GM18873 (cell line): ENCODE measurements at regions not wholly inside any gene's neighbourhood (a gene's known extent, or its start where the extent isn't known, plus 50 kb on each side); places are given as distances from the start of the nearest gene placed in this dataset.
"Not testable (repeated sequence)": the region's sequence is repeated elsewhere in the genome, so short reads cannot be mapped to it uniquely, and the experiment has no call there.

Experiments
- ATAC-seq: cut with Tn5 transposase; IDR thresholded peaks from one replicate; pipeline ENCODE4 v1.9.1; 2021; ENCODE audit warnings: mild to moderate bottlenecking, moderate library complexity, moderate number of reproducible peaks; ENCODE audit not compliant: unreplicated experiment, low FRiP score

DNA sequence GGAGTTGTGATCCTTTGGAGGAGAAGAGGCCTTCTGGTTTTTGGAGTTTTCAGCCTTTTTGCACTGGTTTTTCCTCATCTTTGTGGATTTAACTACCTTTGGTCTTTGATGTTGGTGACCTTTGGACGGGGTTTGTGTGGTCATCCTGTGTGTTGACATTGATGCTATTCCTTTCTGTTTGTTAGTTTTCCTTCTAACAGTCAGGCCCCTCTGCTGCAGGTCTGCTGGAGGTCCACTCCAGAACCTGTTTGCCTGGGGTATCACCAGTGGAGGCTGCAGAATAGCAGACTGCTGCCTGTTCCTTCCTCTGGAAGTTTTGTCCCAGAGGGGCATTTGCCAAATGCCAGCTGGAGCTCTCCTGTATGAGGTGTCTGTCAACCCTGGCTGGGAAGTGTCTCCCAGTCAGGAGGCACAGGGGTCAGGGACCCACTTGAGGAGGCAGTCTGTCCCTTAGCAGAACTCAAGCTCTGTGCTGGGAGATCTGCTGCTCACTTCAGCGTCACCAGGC lies 149.4 kb upstream of the G2E3 start:
- ATAC-seq, result not testable (repeated sequence)

DNA sequence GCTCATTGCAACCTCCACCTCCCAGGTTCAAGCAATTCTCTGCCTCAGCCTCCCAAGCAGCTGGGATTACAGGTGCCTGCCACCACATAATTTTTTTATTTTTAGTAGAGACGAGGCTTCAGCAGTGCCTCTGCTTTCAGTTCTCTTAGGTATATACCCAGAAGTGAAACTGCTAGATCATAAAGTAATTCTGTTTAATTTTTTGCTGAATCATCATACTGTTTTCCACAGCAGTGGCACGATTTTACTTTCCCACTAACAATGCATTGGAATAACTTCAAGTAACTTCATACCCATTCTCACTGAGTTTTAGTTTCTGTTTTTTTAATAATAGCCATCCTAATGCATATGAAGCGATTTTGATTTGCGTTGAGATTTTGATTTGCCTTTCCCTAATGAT lies 148.0 kb upstream of the G2E3 start:
- ATAC-seq, result no peak

DNA sequence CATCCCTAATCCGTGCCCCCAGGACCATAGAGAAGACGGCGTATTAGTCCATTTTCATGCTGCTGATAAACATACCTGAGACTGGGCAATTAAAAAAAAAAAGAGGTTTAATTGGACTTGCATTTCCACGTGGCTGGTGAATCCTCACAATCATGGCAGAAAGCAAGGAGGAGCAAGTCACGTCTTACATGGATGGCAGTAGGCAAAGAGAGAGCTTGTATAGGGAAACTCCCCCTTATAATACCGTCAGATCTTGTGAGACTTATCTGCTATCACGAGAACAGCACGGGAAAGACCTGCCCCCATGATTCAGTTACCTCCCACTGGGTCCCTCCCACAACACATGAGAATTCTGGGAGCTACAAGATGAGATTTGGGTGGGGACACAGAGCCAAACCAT lies 145.8 kb upstream of the G2E3 start:
- not testable (repeated sequence) for ATAC-seq

DNA sequence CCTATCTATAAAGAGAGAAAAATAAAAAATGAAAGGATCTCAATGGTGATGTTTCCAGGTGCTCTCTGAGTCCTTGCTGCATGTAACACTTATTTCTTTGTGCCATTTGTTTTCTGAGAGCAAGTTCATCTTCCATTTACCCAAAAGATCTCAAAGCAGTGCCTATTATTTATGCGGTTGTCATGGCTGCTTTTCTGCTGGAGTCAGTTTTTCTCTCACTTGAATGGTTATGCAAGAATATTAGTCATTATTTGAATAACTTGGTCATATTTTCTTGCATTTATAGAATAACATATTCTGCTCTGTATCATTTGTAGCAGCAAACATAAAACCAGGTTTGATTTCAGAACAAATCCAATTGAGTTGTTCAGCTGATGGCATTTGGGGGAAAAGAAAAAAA lies 141.8 kb upstream of the G2E3 start:
- no peak for ATAC-seq

DNA sequence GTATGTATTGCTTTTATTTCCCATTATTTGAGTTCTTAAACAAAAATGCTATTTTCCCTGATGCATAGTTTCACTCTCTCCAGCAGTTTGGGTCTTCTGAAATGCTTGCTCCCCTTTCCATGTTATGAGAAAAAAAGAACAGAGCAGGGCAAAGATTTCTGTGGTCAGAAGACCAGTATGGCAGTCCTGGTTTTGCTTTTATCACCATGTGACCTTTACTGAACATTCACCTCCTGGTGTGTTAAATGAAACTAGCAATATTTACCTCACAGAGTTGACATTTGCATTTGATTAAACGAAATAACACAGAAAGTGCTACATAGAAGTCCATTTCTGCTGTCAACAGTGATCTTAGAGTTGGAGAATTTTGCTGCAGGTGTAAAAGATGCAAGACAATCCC lies 141.0 kb upstream of the G2E3 start:
- ATAC-seq, result no peak

DNA sequence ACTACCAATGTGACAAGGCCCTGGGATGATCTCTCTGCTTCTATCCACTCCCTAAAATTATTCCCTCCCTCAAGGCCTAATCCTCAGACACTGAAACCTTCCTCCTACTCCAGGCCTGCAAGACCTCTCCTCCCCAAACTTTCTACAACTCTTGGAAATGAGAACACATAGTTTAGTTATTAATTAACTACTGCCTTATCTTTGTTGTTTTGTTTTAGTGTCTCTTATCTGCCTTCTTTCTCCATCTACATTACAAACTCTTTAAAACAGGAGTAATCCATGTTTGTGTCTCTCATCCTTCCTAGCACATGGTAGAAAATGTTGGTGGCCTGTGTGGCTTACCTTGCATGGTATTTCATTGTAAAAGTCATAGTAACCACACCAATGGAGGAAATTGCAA lies 139.9 kb upstream of the G2E3 start:
- no peak for ATAC-seq

DNA sequence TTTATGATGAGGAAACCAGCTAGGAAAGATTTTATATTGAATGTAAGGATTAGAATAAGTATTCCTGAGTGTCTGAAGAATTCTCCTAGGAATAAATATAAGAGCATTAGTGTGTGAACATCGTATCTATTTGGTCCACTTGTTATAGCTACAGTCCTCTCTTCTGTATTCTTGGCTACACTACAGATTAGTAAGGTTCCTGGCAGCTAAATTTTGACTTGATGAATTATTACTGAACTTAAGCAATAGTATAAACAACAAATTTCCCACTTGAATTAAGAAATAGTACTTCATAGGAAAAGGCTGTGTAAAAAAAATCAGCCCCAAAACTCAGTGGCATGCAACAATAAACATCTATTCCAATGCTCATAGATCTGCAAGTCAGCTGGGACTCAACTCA lies 138.4 kb upstream of the G2E3 start:
- no peak for ATAC-seq

DNA sequence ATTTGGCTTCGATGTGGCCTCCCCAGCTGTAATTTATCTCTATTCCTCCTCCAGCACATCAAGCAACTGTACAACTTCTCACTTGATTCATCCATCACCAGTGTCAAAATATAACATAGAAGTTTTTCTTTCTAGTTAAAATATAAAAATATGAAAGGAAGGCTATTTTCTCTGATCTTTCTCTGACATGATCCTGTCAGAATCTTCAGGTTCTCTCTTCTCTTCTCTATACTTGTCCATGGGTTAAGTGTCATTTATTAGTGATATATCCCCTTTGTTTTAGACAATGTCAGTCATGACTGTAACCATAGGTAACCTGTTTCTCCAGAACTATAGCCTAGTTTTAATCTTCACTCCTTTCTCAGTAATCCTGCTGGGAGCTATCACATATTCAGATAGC lies 132.5 kb upstream of the G2E3 start:
- no peak for ATAC-seq

DNA sequence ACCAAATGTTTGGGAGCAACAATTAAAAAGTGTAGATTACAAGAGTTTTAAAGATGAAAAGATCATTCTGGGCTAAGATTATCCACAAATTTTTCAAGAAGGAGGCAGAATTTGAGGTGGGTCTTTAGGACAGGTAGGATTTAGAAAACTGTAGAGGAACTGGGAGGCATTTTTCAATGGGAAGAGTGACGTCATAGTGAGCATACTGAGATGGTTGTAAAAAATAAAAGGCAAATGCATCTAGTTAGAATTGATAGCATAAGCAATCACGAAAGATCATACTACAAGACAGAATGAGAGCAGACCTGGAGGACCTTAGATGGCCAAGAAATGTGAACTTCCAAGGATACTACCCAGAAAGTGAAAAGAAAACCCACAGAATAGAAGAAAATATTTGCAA lies 131.6 kb upstream of the G2E3 start:
- ATAC-seq, result no peak

DNA sequence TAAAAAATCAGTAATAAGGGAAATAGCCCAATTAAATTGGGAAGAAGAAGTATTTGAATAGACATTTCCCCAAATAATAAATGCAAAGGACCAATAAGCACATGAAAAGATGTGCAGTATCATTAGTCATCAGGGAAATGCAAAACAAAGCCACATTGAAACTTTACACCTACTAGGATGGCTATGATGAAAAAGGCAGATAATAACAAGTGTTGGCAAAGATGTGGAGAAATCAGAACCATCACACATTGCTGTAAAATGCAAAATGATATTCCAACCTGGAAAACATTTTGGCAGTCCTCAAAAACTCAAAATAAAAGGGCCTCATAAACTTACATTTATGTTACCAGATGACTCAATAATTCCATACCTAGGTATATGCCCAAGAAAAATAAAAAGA lies 131.1 kb upstream of the G2E3 start:
- ATAC-seq, result no peak

DNA sequence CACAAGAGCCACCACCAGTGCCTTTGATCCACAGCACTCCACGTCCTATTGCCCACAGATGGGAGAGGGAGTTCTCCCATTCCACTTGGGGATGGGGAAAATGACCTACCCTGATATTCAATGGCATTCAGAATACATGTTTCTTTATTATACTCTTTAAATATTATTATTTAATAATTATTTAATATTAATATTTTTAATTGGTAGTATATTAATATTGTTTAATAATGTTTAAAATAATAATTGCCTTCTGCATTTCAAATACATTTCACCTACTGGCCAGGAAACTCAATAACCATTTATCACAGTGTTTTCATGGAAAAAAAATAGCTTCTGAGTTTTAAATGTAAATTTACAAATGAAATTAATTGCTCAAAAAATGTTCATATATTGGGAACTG lies 127.4 kb upstream of the G2E3 start:
- ATAC-seq, result no peak

DNA sequence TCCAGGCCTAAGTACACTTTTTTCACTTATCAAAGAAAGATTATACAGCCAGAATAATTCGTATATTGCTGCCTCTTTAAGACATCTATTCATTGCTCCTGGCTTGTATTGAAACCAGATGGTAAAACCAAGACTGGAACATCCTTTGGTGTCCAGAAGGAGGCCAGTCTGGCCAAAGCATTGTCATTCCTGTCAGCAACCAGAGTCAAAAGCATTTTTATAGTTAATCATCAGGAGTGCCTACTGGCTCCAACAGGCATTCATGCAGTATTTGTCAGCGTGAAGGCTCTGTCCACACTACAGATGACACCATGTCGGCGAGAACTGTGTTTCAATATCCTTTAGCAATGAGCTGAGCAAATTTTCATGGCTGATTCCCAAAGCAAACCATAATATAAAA lies 118.0 kb upstream of the G2E3 start:
- ATAC-seq, result no peak

DNA sequence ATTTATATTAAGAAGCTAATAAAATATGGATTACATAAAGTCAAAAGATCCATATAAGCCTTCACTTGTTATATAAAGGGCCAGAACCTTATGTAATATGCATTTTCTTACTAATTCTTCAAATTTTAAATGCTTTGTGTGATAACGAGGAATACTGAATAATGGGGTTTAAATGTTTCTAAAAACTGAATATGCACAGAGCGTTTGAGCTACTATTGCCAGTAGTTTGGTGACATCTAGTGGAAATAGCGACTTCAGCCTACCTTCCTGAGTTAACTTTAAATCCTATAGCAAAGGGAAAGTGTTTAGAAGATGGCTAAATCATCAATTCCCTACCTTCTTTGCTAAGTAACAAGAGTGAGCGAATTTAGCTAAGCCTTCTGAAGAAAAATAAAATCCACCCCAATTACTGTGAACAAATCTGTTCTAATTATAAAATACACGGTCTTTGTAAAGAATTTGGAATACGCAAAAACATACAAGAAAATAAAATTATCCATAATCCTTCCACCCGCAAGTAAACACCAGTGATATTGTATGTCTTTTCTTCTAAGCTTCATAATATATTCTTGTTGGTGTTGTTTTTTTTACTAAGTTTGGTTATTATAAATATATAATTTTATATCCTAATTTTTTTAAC lies 115.5 kb upstream of the G2E3 start:
- ATAC-seq, result no peak

DNA sequence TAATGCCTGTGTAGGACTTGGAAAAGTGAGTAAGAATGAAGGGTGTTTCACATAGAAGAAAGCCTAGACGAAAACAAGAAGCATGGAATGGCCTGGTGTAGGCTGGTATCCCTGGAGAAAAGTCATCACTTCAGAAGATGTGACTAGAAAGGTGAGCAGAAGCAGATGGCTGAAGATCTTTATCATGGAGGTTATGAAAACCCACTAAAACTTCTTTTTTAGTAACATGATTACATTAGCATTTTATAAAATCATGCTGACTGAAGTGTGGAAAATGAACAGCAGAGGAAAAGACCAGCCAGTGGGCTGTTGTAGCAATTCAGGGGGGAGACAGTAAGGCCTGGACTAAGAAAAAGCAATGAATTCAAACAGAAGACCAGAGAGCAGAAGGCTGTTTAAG lies 114.5 kb upstream of the G2E3 start:
- ATAC-seq, result no peak

DNA sequence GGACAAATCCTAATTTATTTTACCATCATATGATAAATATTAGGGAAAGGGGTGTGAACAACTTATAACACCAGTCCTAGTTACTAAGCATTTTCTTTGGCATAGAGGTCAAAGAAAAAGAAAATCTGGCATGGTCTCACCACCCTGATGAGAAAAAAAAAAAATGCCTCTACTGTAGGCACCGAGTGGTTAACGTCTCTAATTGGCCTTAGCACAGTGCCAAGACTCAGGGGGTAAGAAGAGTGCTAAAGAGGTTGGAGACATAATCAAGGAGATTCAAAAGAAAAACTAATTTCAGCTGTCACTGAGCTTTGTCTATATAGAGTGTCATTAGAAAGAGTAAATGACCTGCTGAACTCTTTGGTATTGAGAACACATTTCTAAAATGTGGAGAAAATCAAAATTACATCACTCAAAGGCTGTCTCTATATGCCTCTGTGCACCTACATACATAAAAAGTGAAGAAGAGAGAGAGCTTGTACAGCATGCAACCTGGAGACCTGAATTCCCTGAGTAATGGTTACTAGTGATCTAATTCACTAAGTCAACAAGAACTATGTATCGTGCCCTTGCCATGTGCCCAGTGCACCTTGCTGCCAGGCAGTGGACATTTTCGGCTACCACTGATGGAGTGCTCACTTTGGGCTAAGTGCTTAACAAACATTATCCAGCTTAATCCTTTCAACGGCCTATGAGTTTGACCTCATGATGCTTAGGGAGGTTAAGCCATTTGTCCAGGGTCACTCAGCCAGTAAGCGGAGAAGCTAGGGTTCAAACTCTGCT lies 113.8 kb upstream of the G2E3 start:
- no peak for ATAC-seq

DNA sequence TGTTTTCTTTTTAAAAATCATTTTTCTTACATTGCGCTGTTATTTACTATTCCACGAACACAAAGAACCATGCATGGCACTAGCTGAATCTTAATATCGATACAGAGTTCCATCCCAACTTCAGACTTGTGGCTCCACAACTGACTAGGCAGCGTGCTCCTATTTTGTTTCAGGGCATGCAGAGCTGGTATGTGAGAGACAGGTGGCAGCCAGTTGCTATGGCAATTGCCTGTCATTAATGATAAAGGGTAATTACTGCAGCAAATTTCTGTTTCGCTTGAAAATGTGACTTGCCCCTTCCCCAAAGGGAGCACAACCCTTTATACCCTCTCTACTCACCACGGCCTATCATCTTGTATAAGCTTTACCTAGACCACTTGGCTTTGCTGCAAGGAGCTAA lies 113.1 kb upstream of the G2E3 start:
- ATAC-seq, result no peak

DNA sequence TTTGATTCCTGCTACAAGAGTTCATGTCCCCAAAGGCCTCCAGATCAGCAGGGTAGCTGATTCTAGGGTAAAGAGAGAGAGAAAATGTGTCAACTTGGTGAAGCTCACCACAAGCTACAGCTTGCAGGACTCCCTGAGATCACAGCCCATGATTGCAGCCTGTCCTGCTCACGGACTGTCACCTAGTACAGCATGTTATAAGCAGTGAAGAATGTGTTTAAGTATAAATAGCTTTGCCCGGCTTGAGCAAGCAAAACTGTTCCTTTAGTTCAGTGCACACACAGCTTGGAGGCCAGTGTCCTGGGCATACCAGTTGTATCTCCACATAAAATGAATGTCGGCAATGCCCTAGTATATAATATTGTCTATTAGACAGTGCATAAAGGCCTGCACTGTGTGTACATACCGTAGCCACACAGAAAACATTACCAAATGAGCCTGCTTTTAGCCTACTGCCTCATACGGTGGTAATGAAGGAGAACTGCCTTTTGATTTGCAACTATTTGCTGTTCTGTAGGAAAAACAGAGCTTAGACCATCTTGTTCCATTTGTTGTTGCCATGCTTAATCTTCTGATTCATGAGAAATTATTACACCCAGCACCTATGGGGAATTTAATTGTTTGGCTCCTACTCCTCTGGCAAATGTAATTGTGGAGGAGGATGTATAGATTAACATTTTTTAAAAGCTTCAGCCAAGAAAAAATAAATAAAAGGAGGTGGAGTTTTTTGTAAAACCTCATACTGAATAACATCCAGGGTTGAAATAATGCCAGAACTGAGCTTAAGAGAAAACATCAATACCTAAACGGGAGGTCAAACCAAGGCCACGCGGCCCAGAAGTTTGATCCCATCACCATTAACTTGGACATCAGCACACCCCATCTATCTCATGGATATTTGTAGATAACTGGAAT lies 108.1 kb upstream of the G2E3 start:
- no peak for ATAC-seq

DNA sequence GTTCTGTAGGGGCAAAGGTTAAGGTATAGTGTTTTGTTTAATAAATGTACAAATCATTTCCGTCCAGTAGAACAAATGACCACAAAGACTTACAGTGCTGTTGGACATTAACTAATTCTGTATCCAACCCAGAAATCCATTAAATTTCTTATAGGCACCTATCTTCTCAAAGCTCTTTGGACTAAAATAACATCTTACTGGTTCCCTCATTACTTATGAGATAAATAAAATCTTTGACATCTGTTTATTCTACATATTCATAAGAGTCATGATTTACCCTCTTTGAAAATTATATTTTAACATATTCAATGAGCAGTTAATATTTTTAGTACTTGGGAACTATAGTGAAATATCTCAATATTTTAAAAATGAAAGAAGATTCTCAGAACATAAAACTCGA lies 102.7 kb upstream of the G2E3 start:
- ATAC-seq, result no peak

DNA sequence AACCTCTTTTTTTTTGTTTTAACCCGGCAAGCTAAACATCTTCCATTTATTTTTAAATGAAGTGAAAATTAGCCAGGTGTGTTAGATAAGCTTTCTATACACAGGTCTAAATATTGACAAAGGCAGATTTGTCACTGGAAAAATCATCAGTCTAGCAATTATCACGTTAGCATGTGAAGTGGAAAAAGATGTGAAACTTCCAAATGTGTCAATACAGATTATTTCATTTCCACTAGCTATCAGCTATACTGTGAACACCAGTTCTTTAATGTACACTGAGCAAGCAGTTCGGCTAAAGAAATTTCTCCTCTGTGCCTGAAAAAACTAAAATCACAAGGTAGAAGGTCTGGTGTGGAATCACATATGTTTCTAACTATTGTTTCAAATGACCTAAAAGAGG lies 96.6 kb upstream of the G2E3 start:
- no peak for ATAC-seq

DNA sequence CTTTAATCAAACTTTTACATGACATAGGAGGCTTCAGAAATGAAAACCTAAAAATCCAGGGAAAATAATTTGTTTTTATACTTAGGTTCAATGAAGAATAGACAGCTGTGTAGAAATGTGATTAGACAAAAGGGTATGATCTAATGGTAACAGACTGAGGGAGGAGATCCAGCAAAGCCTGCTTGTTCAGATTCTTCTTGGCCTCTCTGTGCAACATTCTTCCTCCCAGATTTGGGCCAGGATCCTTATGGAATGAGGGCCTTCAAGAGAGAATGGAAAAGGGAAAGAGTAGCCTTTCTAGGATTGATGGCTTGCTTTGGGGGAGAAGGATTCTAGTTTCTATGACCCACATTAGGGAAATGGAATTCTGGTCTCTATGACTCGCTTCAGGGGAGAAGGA lies 94.5 kb upstream of the G2E3 start:
- ATAC-seq, result no peak

DNA sequence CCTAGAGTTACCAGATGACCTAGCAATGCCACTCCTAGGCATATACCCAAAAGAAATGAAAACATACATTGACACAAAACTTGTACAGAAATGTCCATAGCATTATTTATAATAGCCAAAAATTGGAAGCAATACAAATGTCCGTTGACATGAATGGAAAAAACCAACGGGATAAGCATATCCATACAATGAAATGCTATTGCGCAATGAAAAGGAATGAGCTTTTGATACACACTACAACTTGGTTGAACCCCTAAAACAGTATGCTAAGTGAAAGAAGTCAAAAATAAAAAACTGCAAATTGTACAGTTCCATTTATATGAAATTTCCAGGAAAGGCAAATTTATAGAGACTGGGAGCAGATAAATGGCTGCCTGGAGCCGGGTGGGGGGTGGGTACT lies 90.6 kb upstream of the G2E3 start:
- ATAC-seq, result no peak
